Head of caudate nucleus (tissue), 42 donors: ENCODE measurements at regions not wholly inside any gene's neighbourhood (a gene's known extent, or its start where the extent isn't known, plus 50 kb on each side); places are given as distances from the start of the nearest gene placed in this dataset.

Experiments used
- DNase-seq, 42 donors: peaks; one replicate each; pipeline versions ENCODE4 v3.0.0 to v3.0.0-alpha.2; 2020 to 2021; ENCODE audit warnings: mixed read lengths in 7 of 42
- intact Hi-C: fragments of 100-400 bp; cut with DNase I; formaldehyde crosslinking; loops from one replicate; pipeline ENCODE4 v1.15.0; 2022

DNA sequence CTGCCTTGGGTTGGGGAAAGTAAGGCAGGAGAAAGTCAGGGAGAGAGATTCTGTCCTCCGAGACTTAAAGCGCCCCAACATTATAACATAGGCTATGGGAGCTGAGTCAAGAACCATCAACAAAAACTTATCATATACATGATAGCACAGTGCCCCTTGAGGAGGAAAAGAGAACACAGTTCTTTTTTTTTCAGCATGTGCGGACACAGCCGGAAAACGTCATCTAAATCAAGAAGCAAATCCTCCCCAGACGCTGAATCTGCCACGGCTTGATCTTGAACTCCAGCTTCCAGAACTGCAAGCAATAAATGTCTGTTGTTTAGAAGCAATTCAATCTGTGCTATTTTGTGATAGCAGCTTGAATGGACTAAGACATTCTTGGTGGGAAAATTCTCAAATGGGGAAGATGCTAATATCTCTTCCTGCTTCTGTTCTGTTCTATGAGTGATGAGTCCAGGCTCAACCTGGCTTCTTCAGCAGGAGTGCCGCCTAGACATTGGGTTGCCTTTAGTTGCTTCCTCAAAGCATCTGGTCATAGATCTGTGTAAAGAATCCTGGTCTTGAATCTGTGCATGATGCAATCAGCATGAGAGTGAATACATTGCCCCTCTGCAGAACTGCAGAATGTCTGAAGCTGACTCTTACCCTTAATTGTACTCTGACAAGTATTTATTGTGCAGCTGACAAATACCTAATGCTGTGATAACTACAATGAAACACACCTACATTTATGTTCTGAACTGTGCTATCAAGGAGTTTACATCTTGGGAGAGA is 549.8 kb upstream of the PRKX start:
- no peak for DNase-seq
- intact Hi-C loops = no loop called here

GRCh38 chrX:4253092-4253491 is 539.6 kb upstream of the PRKX start:
- DNase-seq = no peak
- intact Hi-C loops = no loop called here

DNA sequence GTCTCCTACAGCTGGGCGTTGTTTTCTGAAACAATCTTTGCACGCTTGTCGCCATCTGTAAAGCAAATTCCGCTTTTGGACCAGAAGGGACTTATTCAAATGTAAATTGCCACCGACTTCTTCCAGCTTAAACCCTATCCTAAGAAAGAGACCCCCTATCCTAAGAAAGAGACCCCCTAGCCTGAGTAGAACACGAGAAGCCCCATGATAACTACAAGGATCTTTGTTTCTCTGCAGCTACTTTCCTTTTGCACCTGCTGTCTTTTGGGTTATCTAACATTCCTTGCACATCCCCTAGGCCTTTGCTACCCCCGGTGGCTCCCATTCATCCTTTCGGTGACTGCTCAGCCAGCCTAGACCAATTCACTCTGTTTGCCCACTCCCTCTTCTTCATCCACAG is 536.0 kb upstream of the PRKX start:
- no peak for DNase-seq
- intact Hi-C loops = no loop called here

- no peak for DNase-seq
- intact Hi-C loops = no loop called here
Measured at GRCh38 chrX:4243759-4244158, 530.3 kb upstream of the PRKX start.

- intact Hi-C loops = no loop called here
- no peak for DNase-seq
Measured at GRCh38 chrX:4240541-4241194, 527.2 kb upstream of the PRKX start.

DNA sequence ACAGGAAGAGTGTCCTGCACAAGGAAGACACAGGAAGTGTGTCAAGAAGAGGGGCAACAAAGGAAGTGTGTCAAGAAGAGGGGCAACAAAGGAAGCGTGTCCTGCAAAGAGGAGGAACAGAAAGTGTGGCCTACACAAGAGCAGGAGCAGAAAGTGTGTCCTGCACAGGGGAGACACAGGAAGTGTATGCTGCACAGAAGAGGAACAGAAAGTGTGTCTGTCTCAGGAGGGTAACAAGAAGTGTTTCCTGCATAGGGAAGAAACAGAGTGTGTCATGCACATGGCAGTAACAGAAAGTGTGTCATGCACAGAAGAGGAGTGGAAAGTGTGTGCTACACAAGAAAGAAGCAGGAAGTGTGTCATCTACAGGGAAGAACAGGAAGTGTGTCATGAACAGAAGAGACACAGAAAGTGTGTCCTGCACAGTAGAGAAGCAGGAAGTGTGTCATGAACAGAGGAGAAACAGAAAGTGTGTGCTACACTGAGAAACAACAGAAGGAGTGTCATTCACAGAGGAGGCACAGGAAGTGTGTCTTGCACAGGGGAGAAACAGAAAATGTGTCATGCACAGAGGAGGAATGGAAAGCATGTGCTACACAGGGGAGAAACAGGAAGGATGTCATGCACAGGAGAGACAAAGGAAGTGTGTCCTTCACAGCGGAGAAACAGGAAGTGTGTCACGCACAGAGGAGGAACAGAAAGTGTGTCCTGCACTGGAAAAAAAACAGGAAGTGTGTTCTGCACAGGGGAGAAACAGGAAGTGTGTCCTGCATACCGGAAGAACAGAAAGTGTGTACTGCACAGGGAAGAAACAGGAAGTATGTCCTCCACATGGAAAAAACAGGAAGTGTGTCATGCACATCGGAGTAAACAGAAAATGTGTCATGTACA is 526.4 kb upstream of the PRKX start:
- intact Hi-C loops = no loop called here

DNA sequence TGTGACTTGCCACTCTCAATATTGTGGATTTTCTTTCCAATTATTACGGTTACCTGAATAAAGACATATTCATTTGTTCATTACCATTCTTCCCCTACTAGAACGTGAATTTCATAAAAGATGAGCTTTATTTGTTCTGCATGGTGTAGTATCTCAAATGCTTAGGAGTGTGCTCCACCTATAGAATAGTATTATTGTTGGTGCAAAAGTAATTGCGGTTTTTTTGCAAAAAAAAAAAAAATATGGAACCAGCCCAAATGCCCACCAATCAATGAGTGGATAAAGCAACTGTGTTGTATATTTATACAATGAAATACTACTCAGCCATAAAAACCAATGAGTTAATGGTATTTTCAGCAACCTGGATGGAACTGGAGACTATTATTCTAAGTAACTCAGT is 525.5 kb upstream of the PRKX start:
- DNase-seq = no peak
- intact Hi-C loops = no loop called here

More for the DNA sequence above, 526.4 kb upstream of the PRKX start:
- no peak for DNase-seq

DNA sequence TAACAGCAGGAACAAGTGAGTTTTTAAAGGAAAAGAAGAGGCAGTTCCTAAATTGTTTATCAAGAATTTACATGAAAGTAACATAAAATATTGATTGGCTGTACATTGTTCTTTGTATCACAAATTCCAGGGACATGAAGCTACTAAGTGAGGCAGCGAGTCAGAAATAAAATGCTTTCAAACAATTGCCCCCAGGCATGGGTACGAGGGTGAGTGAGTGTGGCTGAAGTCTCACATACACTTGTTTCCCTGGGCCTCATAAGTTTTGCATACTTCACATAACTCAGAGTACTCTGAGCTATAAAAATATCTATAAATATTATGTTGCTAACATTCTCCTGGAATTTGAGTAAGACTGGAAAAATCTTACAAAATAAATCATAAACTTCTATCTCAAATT is 511.6 kb upstream of the PRKX start:
- DNase-seq = no peak
- intact Hi-C loops = no loop called here

GRCh38 chrX:4206941-4207340 is 493.5 kb upstream of the PRKX start:
- intact Hi-C loops = no loop called here
- no peak for DNase-seq

- intact Hi-C loops = no loop called here
- no peak for DNase-seq
Measured at GRCh38 chrX:4197971-4198370, 484.5 kb upstream of the PRKX start.

- intact Hi-C loops = no loop called here
- no peak for DNase-seq
Measured at GRCh38 chrX:4193500-4194155, 480.2 kb upstream of the PRKX start.

DNA sequence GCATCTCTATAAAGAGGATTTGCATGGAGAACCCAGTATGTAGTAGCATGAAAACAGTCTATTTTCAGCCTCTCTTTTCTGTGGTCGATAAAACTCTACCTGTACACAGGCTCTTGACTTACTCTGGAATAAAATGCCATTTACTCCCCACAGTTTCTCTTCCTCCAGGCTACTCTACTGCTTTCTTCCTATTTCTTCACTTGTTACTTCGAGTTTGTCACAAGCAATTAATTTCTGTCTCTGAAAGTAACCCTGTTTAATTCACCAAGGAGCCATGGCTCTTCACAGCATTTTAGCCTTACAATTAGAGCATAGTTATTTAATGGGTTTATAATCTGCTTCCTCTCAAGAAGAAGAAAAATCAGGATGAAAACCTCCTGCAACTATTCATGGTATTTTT is 472.9 kb upstream of the PRKX start:
- intact Hi-C loops = no loop called here
- no peak for DNase-seq

DNA sequence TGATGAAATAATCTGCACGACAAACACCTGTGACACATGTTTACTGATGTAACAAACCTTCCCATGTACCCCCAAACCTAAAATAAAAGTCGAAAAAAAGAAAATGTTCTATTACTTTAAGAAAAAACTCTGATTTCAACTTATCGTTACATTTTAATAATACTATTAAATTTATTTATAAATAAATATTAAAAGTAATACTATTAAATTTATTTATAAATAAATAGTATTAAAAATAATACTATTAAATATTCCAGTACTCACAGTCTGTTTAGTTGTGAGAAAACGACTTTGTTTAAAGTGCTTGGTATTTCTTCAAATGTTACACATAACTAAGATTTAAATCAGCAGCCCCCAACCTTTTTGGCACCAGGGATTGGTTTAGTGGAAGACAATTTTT is 471.6 kb upstream of the PRKX start:
- no peak for DNase-seq
- intact Hi-C loops = no loop called here

DNA sequence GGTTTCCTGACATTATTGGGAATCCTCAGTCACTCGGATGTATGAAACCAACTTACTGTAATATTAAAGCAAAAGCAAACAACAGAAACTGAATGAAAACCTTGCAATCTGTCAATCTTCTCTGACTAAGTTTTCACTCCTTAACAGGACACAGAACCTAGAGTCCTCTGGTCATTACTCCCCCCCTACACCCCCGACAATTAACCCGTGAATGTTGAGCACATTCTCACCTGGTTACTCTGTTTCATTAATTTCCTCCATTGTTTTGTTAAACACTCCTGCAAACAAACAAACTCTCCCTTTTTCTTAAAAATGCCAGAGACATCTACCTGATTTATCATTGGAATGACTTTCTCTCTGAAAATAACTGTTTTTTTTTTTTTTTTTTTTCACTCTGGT is 469.0 kb upstream of the PRKX start:
- intact Hi-C loops = no loop called here

DNA sequence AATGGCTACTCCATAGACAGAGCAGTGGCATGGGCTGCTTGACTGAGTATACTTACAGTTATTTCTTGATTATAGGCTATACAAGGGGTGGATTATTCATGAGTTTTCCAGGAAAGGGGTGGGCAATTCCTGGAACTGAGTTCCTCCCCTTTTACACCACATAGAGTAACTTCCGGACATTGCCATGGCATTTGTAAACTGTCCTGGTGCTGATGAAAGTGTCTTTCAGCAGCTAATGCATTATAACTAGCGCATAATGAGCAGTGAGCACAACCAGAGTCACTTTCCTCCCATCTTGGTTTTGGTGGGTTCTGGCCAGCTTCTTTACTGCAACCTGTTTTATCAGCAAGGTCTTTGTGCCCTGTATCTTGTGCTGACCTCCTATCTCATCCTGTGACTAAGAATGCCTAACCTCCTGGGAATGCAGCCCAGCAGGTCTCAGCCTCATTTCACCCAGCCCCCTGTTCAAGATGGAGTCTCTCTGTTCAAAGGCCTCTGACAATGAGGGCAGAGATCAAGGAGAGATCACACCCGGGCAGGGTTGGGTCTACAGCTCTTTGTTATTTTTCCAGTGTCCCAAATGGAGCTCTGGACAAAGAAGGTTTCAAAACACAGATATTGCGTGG is 468.4 kb upstream of the PRKX start:
- intact Hi-C loops = no loop called here

More for the DNA sequence above, 469.0 kb upstream of the PRKX start:
- DNase-seq = no peak

DNA sequence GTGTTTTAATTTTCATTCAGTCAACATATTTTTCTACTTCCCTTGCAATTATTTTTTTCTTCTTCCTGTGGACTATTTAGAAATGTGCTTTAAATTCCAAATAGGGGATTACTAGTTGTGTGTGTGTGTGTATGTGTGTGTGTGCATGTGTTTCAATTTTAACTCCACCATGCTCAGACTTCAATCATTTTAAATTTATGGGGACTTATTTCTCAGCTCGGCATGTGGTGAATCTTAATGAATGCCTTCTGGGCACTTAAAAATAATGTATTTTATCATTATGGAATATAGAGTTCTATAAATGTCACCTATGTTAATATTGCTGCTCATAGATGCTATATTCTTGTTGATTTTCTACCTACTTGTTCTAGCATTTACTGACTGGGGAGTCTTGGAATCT is 465.6 kb upstream of the PRKX start:
- no peak for DNase-seq
- intact Hi-C loops = no loop called here

More for the DNA sequence above, 468.4 kb upstream of the PRKX start:
- no peak for DNase-seq

DNA sequence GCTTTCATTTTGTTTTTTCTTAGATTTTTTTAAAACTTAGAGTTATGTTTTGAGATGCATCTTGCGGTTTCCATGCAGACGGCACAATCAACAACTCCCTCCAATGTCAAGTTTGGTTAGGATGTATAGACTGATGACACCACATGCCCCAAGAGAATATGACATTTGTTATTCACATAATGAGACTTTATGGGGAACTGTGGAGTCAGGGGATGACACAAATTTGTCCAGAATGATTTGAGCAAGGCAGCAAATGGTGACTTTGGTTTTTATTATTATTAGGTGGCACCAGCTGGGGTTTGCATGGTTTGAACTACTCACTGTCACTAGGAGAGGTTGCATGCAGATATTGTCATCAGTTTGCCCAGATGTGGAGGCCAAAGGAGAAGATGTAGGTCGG is 461.8 kb upstream of the PRKX start:
- intact Hi-C loops = no loop called here
- no peak for DNase-seq

- DNase-seq = no peak
- intact Hi-C loops = no loop called here
Measured at GRCh38 chrX:4173743-4174142, 460.3 kb upstream of the PRKX start.

DNA sequence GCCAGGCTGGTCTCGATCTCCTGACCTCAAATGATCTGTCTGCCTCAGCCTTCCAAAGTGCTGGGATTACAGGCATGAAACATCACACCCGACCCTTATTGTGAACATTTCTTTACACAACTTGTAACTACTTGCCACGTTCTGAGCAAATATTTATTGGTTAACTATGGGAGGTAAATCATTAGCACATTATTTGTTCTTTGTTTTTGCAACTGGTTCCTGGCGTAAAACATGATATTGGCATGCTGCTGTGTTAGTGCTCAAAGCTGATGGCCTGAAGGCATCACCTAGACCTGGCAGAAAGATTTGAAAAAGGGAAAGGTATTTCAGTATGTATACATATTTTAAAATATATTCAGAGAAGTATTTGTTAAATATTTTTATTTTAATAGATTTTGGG is 438.3 kb upstream of the PRKX start:
- intact Hi-C loops = no loop called here
- no peak for DNase-seq
